ENCODE measurements at regions not wholly inside any gene's neighbourhood (a gene's known extent, or its start where the extent isn't known, plus 50 kb on each side); places are given as distances from the start of the nearest gene placed in this dataset.
"Not testable (repeated sequence)": the region's sequence is repeated elsewhere in the genome, so short reads cannot be mapped to it uniquely, and the experiment has no call there.

DNA sequence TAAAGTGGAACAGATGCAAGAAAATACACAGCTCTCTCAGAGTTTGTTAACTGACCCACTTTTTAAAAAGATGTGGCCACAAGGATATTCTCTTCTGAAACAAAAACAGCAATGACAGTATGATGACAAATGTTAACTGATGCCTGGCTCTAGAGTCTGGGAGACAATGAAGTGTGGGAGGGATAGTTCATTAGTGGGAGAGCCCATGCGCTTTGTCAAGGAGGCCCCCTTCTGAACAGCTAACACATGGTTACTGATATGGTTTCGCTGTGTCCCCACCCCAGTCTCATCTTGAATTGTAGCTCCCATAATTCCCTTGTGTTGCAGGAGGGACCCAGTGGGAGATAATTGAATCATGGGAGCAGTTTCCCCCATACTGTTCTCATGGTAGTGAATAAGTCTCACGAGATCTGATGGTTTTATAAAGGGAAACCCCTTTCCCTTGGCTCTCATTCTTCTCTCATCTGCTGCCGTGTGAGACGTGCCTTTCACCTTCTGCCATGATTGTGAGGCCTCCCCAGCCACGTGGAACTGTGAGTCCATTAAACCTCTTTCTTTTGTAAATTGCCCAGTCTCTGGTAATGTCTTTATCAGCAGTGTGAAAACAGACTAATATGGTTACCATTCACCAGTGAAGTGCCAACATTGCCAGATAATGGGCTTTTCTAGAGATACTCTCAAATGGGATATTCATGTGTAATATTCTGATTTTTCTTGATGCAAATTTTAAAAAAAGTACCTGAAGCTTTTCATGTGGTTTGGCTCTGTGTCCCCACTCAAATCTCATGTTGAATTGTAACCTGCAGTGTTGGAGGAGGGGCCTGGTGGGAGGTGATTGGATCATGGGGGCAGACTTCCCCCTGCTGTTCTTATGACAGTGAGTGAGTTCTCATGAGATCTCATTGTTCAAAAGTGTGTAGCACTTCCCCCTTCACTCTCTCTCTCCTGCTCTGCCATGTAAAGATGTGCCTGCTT is 435.8 kb downstream of the SHISA9 start:
- not testable (repeated sequence) for DNase-seq

DNA sequence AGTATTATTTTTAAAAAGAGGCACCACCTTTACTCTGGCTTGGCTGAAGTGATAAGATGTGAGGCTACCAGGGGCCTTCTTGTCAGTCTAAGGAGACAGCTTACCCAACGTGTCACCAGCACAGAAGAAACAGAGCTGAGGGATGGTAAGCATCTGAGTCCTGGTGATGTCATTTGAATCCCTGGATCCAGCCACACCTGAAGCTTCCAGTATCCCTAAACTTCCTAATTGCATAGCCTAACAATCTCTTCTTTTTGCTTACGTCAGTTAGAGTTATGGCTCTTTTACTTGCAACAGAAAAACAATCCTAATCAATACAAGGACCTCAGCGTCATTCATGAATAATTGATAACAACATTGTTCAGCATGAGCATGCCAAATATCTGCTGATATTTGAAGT is 436.6 kb downstream of the SHISA9 start:
- DNase-seq = no peak

DNA sequence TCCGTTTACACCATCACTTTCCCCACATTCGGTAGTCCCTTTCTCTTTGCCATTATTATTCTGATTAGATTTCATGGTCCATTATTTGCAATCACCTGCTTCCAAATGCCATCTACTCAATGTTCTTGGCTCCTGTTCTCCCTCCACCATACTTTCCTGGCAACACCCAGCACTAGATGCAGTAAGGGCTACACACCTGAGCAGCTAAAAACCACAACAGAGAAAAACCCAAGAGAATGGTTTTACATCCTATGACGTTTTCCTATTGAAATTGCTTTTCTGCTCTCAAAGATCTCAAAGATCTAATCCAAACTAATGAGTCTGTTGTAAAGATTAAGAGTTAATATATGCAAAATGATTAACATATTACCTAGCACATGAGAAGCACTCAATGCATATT is 441.3 kb downstream of the SHISA9 start:
- no peak for DNase-seq

DNA sequence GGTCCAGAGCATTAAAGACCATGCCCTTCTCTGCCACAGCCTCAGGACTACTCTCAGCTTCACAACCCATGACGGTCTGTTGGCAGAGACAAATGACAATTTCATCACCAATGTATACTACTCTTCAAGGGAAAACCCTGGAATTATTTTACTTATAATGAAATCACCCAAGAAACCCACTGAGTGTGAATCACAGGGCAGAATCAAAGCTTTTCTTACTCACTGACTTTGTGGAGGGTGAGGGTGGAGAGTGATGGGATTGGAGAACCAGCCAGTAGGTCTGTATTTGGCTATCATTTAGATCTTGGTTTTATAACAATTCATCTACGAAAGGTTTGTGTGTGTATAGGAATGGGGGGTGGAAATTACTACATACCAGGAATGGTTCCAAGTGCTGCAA is 442.6 kb downstream of the SHISA9 start:
- DNase-seq = no peak

DNA sequence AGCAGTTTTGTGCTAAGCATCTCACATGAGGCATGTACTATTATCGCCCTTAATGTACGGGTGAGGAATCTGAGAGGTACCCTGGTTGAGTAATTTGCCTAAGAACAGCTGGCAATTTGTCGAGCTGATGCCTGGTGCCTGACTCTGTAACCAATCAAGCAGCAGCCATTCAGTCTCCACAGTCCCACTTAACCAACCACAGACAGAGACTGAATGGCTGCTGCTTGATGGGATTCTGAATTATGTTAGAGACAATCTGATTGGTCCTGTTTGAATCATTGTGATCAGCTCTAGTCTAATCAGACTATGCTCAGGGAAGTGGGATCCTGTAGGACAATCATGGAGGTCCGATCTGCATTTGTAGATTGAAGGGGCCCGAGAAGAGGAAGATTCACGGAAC is 447.0 kb downstream of the SHISA9 start:
- DNase-seq = no peak

DNA sequence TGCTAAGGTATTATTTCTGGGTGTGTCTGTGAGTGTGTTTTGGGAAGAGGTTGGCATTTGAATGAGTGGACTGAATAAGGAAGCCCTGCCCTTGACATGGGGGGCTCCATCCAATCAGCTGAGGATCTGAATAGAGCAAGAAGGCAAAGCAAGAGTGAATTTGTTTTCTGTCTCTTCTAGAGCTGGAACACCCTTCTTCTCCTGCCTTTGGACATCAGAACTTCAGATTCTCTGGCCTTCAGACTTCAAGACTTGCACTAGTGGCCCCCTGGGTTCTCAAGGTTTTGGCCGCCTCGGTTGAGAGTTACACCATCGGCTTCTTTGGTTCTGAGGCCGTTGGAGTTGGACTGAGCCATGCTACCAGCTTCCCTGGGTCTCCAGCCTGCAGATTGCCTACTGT is 448.6 kb downstream of the SHISA9 start:
- no peak for DNase-seq

DNA sequence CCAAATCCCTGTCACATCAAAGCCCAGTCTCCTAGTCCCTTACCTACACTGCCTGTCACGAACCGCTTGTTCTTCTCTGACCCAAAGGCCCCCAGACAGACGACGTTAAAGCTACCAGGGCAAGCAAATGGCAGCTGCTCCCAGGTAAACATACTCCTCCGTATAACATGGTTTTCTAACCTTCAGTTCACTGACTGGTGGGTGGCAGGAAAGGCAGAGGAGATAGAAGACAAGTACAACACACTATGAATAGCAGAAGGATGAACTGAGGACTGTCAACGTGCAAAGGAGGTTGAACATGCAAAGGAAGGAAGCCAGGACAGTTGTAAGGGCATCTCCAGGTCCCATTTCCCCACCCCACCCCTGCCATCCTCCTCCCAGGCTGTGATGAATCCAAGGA is 449.8 kb downstream of the SHISA9 start:
- no peak for DNase-seq

DNA sequence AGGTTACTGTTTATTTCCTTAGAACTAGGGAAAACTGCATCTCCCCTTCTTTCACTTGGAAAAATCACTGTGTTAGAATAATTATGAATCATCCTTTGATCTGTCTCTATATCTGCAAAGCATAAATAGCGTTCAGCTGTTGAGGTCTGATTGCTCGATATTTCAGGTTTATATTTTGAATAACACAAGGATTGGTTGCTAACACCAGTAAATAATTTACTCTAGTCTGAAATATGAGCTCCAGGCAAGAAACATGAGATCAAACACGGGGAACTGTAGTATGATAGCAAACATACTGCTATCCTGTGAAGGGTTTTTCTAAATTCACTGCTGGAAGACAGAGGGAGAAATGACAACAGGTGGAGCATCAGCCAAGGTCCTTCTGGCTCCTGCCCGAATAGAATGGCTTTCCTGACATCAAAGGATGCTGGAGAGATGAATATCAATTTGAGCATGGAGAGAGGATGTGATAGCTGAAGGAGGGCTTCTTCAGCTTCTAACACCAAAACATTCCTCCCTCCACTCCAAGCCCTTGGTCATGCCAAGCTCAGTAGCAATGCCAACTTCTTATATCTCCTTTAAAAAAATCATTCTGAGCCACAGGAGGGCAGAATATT is 450.3 kb downstream of the SHISA9 start:
- no peak for DNase-seq

DNA sequence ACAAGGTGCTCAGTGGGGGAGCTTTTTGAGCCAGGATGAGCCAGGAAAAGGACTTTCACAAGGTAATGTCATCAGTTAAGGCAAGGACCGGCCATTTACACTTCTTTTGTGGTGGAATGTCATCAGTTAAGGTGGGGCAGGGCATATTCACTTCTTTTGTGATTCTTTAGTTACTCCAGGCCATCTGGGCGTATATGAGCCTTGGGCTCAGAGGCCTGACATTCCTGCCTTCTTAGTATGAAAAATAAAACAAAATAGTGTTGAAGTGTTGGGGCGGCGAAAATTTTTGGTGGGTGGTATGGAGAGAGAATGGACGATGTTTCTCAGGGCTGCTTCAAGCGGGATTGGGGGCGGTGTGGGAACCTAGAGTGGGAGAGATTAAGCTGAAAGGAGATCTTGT is 451.4 kb downstream of the SHISA9 start:
- DNase-seq = not testable (repeated sequence)

DNA sequence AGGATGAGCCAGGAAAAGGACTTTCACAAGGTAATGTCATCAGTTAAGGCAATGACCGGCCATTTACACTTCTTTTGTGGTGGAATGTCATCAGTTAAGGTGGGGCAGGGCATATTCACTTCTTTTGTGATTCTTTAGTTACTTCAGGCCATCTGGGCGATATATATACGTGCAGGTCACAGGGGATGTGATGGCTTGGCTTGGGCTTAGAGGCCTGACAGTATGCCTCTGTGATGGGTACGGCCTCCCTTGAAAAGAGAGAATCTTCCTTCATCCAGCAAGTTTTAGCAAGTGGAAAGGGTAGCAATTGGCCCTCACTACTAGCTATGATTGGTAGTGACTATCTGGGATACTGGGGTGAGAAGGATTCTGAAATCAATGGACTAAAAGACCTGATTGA is 456.4 kb downstream of the SHISA9 start:
- DNase-seq = not testable (repeated sequence)

DNA sequence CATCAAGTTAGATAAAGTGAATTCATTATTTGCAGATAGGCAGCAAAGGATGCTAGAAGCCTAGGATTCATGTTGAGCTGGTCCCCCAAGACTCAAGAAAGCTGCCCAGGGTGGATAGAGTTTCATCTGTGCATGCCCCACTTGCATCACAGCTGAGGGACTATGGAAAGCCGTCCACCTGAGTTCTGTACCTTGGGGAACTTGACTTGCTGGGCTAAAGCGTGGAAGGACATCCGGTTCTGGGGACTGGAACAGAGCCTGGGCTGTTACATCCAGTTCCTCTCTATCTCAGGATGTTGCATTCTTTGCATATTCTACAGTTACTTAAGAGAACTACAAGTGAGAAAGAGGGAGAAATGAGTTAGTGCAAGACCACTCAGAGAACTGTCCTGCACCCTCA is 458.4 kb downstream of the SHISA9 start:
- DNase-seq = no peak

DNA sequence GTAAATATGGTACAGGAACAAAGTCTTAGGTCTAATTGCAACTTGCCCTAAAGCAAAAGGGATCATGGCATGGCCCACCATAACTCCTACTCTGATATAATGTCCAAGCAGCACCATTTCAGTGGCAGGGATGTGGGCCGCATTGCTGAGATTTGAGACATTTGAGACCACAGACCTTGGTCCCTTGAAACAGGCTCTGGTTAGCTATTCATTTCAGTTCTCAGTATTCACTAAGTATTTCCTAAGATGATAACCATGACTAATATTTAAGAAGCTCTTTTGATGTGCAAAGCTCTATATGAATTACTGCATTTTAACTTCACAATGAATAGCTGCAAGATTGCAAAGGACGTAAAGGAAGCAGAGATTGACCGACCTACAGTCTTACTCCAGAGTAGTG is 471.0 kb downstream of the SHISA9 start:
- no peak for DNase-seq

DNA sequence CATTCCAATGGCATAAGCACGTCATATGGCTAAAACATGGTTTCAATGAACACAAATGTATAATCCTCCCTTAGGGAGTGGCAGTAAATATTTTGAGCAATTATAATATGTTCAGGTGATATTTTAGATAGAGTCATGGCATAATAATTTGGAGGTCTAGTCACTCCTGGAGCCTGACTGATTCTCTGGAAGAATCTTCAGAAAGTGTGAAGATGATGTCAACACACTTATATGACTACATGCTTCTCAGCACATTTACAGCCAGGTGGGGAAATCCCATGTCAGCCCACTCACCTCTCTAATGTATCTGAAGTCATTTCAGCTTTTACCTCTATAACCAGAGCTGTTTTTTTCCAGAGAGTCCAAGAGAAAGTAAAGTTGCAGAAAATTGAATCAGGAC is 474.8 kb downstream of the SHISA9 start:
- no peak for DNase-seq

DNA sequence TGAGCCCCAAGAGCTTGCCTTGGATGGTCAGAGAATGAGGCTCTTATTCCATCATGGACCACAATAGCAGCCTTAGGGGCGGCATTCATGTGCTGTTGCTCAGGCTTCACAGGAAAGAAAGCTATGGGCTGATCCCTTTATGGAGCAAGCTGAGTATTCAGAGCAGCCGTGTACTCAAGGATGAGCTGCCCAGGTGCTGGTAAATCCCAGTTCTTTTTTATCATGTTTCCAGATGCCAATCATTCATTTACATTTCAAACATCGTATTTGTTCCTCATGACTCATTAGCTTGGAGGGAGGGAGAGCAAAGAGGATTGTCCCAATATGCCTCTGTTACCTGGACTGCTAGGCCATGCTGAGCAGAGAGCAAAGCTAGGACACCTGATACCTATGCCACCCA is 475.7 kb downstream of the SHISA9 start:
- no peak for DNase-seq

DNA sequence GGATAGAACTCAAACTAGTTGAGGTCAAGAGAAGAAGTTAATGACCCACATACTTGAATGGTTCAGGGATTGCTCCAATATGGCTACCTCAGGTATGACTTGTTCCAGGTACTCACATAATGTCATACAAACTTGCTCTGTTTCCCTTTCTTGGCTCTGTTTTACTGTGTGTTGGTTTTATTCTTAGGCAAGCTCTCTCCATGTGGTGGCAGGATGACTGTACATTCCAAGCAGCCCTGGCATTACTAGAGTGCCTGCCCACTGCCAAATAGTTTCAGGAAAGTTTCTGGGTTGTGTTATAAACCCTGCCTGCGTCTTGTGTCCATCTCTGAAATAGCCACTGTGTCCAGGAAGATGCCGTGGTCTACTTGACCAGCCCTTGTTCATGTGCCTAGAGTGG is 476.8 kb downstream of the SHISA9 start:
- DNase-seq = no peak

DNA sequence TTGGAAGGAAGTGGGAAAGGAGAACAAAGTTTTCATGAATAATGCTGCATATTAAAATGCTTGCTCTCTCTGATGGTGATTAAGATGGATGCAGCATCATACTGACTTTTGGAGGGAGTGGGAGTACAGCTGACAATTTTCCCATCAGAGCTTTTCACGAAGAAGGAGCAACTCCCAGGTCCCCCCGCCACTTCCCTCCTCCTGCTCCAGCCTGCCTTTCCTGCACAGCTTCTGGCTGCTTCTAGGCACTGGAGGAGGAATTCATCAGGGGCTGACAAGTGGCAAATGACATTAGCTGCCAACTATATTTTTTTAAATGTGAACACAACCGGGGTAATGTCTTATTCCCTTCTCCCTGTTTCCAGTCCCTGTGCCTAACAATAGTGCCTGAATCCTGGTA is 477.9 kb downstream of the SHISA9 start:
- DNase-seq = no peak

DNA sequence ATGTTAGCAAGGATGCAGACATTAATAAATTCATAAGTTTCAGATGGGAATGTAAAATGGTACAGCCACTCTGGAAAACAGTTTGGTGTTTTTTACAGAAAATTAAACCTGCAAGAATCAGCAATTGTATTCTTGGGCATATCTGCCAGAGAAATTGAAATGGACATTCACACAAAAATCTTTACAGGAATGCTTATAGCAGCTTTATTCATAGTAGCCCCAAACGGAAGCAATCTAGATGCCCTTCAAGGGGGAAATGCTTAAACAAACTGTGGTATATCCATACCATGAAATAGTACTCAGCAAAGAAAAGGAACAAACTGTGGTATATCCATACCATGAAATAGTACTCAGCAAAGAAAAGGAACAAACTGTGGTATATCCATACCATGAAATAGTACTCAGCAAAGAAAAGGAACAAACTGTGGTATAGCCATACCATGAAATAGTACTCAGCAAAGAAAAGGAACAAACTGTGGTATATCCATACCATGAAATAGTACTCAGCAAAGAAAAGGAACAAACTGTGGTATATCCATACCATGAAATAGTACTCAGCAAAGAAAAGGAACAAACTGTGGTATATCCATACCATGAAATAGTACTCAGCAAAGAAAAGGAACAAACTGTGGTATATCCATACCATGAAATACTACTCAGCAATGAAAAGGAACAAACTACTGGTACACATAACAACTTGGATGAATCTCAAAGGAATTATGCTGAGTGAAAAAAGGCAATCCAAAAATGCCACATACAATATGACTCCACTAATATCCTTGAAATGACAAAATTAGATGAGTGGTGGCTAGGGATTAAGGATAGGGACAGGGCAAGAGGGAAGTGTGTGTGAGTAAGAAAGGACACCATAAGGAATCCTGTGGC is 484.0 kb downstream of the SHISA9 start:
- not testable (repeated sequence) for DNase-seq

DNA sequence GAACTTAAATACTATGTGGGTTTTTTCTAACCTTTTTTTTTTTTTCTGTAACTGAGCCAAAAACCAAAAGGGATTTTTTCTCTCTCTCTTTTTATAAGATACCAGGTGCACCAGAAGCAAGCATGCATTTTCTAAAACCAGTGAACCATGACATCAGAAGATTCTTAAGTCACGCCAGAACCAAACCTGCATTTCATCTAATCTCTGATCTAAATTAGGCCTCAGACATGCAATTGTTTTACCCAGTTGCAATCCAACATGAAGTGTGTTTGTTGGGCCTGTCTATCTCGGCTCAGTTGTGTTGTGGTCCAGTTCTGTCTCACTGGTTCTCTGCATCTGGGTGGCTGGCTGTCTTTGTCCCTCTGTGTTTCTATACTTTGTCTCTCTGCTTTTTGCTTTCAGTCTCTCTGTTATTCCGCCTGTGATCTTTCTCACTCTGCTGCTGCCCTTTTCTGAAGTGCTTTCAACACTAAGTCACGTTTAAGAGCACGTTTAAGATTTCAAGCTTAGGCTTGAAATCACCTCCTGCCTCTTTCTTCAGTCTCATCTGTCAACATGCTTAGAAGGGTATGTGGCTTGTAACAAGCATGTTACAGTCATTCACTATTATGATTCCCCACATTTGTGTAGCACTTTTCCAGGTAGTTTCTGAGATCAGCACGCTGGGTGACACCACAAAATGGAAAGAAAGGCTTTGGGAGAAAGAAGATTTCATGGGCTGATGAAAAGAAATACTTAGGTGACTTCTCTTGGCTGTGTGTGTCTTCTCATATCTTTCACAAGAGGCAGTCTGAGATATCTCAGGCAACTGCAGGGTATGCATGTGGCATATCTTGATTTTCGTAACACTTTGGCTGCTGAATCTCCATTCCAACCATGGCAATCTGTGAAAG is 488.9 kb downstream of the SHISA9 start:
- no peak for DNase-seq

DNA sequence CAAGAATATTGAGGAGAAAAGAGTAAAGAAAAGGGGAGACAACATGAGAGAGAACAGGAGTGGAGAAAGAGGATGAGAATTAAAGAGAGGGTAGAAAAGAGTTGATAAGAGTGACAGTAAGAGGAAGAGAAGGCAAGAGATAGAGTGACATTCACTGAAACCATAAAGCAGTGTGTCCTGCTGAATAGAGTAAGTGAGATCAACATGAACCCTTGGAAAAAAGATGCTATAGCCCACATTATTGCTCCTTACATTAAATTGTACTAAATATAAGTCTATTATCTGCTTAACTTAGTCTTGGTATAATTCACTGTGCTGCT is 489.5 kb downstream of the SHISA9 start:
- DNase-seq = no peak

DNA sequence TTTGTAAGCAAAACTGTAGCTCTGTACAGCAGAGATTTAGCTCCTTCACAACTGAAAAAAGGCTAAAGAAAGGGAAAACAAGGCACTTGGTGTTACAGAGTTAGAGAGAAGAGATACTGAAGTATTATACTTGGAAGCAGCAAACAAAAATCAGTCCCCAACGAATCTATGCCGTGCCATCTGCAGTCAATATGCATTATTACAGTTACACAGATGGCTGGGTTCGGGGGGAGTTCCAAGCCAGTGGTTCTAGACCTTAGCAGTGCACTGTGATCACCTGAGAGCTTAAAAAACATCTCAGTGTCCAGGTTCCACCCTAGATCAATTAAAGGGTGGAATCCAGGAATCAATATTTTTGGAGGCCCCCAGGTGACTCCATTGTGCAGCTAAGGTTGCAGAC is 489.9 kb downstream of the SHISA9 start:
- no peak for DNase-seq

DNA sequence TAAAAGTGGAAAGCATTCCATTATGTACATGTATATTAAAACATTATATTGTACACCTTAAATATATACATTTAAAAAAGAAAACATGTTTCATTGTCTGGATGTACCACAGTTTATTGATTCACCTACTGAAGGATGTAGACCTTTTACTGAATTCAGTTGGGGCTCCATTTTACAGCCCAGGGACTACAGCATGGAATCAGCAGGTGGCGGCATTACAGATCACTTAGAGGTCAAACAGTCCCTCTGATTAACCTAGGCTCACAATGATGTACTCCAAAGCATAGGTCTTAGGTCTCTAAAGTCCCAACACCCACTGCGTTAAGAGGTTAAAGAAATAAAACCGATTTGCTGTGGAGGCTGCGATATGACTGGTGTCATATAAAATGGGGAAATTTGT is 490.9 kb downstream of the SHISA9 start:
- no peak for DNase-seq

DNA sequence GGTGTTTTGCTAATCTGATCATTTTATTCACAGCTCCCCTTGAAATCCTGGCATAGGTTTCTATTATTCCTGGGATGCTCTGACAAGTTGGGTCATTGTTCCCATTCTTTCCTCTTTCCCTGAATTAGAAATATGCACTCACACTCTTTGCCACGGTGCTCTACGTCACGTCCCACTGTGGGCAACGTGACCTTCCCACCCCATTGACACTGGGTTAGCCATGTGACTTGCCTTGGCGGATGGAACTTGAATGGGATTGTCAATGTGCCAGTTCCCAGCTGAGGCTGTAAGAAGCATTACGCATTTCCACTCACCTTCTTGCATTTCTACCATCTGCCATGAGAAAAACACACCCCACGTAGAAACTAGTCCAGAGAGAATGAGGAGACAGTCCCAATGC is 492.4 kb downstream of the SHISA9 start:
- no peak for DNase-seq

DNA sequence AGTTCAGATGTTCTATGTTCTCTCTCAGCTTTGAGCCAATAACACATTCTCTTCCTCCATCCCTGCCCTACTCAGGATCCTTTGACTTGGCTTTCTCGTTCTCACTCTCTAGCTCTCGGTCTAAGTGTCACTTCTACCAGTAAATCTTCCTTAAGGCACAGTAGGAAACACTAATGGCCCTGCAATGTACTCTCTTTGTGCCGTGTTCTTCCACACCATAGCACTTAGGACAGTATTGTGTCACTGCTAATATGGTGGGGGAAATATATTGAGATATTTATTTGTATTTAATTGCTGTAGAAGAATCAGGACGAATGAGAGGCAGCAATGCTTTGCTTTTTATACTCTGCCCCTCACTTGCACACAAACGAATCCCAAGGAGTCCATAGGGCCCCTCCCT is 493.1 kb downstream of the SHISA9 start:
- DNase-seq = no peak

Data from HCEC 1CT (cell line).